Putamen (tissue), 1 donor: ENCODE measurements at regions not wholly inside any gene's neighbourhood (a gene's known extent, or its start where the extent isn't known, plus 50 kb on each side); places are given as distances from the start of the nearest gene placed in this dataset.
A peak's percentile ranks its signal among the peaks of the same experiment; 100 is the strongest.
"Not testable (repeated sequence)": the region's sequence is repeated elsewhere in the genome, so short reads cannot be mapped to it uniquely, and the experiment has no call there.

Source experiments
- DNase-seq: peaks from one replicate; pipeline ENCODE4 v3.0.0-alpha.2; 2016; ENCODE audit warnings: low spot score

DNA sequence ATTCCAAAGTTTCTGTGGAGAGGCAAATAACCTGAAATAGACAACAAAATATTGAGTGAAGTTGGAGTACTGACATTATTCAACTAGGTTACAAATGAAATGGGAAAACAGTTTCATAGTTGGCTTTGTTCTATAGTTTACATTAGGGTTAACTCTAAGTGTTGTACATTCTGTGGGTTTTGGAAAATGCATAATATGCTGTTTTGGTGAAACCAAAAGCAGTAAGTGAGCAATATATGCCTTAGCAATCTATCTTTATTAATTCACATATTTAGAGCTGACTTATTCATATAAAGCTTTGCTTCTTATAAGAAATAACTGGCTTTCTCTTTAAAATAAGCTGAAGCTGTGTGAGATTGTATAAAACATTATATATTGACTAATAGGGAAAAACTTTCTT is 157.5 kb upstream of the AHI1 start:
- DNase-seq = no peak

DNA sequence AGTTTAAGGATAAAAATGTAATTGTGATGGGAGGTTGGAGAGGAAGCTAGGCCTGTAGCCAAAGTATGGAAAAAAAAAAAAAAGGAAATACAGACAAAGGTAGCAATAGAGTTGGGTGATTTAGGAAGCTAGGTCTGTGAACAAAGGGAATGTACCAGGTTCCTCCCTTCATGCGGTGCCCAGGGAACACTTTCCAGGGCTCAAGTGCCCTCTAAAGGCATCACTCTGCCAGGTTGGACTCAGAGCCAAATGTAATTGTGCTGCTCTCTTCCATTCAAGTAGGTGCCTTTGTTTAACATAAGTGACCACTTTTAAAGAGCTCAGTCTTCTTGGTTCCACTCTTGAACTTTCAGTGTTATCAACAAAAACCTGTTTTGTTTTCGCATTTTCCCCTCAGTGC is 159.7 kb upstream of the AHI1 start:
- DNase-seq = no peak

DNA sequence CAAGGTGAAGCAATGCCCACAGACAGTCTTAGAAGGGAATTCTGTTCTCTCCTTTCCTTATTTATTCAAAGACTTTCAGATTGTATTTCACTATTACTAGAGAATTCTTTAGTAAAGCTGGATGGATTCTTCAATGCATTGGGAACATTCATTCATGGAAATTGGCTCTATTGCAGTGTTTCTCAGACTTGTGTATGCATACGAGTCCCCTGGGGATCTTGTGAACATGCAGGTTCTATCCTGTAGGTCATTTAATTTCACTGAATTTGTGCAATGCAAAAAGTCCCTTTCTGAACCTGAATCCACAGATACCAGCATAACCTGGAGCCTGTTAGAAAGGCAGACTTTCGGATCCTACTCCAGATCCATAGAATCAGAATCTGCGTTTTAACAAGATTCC is 160.9 kb upstream of the AHI1 start:
- DNase-seq = no peak

DNA sequence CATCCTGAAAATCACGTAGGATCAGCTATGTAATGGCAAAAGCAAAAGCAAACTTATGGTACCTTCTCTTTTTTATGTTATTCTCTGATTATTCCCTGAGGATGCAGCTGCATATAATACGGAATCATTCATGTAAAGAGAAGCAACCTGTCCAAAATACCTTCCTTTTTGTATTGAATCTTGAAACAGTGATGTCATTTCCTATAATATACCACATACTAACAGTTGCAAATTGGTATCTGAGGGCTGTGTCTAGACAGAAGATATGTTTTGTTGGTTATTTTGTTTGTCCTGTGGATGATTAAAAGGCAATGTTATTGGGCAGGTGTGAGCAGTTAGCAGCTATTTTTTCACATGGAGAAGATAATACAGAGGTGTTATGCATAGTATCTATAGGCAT is 161.4 kb upstream of the AHI1 start:
- no peak for DNase-seq

DNA sequence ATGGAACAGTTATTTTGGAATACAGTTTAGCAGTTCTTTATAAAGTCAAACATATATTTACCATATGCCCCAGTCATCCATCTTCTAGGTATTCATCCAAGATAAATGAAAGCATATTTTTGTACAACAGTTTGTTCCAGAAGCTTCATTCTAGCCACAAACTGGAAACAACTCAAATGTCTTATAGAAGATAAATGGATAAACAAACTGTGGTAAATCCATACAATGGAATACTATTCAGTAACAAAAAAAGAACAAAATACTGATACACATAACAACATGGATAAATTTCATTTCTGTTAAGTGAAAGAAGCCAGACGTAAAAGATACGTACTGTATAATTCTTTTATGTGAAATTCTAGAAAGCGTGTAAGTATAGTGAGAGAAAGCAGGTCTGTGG is 167.0 kb upstream of the AHI1 start:
- DNase-seq = no peak

DNA sequence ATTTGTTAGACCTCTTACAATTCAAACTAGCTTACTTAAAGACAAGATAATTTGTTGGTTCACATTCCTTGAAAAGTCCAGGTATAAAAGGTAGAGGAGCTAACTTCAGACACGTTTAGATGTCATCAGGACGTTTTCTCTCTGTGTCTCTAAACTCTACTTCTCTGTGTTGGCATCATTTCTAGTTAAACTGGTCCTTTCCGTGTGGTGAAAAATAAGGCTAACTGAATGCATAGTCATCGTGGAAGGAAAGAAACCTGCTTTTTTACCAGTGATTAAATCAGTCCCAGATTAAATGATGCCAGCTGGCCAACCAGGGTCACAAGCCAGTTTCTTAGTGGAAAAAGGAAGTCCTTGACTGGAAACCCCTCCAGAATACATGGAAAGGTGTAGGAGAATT is 168.4 kb upstream of the AHI1 start:
- DNase-seq = no peak

DNA sequence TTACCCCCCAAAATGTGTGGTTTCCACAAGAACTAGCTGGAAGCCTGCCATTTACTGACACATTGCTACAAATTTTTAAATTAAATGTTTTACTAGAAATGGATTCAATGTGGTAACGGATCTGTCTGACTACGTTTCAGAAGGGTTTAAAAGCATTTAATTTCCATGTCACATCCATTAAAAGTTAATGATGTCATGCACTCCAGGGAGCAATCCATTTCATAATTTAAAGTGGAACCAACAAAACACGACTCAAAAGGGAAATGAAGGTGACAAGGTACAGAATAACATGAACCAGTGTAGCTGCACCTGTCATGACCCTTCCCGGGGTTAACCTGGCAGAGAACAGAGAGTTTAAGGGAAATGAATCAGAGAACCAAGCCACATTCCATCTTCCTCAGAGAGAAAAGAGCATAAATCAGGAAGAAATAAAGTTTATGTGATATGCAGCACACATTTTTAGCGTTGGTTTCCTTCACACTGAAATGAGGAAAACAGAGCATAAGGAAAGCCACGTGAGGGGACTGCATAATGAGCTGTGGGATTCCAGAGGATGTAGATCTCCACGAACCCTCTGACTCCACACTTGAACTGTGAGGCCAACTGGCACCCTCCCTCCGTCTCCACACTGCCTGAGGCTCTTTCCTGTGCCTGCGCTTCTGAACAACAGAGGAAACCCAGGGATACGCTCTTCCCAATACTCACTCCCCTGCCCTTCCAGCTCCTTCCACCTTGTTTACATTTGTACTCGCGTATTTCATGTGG is 170.3 kb upstream of the AHI1 start:
- DNase-seq = no peak

DNA sequence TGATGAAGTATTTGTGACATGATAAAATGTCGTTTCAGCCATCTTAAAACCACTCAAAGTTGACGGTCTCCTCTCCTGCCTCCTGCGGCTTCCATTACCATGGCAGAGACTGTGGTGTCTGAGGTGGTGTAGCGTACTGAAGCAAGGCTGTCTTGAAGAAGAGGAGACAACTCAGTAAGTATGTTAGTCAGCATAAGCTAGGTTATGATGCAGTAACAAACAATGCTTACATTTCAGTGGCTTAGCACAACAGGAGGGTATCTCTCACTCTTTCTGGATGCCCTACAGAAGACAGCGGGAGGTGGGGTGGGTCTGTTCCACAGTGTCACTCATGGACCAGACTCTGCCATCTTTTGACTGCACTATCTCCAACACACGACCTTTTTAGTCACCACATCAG is 174.7 kb upstream of the AHI1 start:
- DNase-seq = no peak

DNA sequence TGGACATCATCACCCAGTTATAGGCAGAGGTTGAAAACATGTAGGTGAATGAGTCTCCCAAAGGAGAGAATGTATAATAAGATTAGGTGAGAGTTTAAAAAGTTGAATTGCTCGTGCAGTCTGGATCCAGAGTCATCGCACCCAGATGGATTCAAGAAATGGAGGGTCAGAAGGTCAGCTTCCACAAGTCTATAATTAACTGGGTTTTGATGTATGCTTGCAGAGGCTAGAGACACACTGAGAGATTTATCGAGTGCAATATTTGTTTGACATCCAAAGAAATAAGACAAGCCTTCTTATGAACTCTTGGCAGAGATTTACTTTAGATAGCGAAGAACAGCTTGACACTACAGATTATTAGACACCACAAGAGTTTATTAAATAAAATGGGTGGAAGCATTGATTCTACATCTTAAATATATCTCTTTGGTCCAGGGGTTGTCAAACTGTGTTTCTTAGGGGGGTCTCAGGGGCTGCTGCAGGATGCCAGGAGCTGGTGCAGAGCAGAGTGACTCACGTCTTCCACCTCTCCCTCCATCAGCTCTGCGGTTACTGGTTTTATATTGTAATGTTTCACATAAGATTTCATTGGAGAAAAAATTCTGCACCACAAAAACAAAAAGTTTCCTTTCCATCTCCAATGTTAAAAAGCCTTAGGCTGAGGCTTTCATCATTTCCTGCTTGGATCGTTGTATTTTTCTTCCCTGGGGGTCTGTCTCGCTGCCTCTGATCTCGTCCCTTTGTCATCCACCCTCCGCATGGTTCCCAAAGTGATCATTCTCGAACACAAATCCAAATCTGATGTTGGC is 176.2 kb upstream of the AHI1 start:
- DNase-seq = no peak

DNA sequence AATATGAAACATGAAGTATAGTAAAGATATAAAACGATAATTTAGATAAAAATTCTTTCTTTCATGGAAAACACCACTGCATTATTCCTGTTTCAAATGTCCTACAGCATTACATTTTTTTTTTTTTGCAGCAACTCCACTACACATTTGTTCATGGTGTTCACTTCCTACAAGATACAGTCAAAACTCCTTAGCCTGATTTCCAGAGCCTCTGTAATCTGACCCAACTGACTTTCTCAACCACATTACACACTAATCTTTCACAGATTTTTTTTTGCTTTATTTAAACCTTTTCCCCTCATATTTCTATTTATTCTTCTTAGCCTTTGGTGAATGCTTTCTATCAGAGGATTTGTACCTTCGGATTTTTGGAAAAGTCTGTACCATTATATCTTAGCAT is 176.5 kb upstream of the PDE7B start:
- no peak for DNase-seq

DNA sequence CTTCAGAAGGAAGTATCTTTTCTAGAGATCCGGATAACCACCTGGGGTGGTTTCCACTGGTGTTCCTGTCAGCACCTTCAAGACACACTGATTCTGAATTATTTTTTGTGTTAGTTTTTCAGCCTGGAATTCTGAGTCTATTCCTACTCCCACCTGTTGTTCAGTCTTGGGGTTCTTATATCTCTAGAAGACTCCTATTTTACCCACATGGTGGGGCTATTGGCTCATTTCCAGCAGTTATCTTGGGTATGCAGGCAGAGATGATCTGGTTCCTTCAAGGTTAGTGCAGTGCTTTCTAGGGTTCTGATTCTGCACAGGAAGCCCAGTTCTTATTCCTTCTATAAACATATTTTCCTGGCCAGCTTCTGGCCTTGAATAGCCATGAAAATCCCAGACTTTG is 175.6 kb upstream of the PDE7B start:
- DNase-seq = peak; percentile 67

DNA sequence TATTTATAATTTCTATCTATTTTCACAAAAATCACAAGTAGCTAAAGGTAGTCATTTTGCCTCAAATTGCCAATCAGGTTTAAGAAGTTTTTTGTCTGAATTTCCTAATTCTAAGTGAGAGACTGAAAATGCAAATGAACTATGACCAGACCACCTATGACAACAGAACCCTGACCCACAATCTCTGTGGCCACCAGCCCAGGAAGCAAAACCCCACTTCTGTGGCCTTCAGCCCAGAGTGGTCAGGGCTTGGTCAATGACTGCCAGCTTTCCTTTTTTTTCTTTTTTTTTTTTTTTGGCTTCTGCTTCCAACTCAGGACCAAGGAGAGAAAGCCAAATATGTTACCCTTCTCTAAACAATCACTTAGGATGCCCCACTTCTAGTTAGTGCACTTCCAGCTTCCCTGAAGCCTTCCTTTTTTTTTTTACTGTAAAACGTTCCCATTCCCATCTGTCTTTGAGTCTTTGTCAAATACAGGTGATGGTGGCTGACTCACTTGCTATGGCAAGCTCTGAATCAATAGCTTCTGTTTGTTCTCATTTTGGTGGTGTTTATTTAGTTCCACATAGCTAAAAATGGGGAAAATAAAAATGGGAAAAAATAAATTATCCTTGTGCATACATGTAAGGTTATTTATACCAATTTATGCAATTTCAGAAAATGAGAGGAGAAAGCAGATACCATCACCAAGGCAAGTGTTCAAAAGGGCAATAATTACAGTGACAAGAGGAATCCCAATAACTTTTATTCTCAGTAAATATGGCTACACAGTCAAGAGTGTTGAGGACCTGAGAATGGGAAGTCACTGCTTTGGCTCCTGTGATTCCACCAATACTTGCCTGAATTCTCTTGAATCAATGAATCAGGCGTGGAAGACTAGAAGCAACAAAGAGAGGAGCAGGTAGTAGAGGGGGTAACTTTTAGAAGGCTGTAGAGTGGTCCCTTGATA is 170.3 kb upstream of the PDE7B start:
- no peak for DNase-seq

DNA sequence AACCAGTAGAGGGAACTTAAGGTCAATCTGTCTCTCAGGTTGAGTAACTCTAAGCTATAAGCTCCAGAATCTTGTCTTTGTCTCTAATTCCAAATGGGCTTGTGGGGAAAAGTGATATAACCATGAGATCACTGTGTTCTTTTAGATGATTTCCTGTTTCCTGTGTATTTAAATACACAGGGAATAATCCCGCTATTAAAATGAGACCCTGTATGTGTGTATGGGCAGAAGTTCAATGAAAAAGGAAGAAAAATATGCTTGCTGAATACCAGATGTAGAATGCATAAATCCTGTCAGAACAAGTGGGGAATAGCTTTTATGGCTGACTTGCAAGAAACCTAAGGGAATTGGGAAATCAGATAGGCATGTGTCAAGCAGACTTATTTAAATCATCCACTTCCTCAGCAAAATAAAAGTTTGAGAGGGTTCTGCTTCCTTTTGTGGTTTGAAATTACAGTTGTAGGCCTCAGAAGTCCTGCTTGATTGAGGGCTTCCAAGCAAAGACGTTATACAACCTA is 164.7 kb upstream of the PDE7B start:
- no peak for DNase-seq

DNA sequence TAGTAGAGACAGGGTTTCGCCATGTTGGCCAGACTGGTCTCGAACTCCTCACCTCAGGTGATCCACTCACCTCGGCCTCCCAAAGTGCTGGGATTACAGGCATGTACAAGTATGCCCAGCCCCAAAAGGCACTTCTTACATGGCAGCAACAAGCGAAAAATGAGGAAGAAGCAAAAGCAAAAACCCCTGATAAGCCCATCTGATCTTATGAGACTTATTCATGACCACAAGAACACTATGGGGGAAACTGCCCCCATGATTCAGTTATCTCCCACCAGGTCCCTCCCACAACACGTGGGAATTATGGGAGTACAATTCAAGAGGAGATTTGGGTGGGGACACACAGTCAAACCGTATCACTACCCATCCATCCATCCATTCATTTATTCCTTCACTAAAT is 163.0 kb upstream of the PDE7B start:
- DNase-seq = not testable (repeated sequence)

DNA sequence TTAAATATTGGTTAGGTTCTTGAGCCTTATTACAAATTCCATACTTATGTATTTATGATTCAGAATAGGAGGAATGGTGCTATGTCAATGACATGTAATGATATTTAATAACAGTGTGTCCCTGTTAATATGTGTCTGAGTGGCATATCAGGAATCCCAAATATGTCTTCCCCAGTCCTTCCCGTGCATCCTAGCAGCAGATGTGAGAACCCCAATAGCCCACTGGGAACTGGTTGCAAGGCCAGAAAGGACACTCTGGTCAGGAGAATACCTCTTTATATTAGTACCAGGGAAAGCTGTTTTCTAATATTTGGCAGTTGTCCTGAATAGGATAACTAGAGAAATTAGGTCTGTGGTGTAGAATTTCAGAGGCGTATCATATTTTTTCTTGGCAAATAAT is 159.1 kb upstream of the PDE7B start:
- no peak for DNase-seq

DNA sequence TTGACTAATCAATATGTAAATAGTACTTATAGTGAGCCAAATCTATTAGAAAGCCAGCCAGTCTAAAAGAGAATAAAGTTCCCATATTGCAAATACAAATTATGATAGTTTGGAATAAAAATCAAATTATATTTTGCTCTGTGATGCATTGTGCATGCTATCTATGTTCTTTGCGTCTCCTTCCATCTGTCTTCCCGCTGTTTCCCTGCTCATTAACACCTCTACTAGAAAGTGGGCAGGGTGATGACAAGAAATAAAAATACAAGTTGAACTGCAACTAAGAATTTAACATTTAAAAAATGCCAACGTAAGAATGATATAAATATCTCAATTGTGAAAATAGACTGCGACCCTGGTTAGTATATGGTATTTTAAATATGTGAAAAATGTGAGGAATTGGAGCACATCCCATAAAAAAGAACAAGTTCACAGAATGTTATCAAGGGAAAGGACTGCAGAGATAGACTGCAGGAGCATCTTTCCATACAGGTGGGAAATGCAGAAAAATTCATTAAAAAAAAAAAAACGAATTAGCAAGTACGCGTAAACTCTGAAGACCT is 157.6 kb upstream of the PDE7B start:
- no peak for DNase-seq

DNA sequence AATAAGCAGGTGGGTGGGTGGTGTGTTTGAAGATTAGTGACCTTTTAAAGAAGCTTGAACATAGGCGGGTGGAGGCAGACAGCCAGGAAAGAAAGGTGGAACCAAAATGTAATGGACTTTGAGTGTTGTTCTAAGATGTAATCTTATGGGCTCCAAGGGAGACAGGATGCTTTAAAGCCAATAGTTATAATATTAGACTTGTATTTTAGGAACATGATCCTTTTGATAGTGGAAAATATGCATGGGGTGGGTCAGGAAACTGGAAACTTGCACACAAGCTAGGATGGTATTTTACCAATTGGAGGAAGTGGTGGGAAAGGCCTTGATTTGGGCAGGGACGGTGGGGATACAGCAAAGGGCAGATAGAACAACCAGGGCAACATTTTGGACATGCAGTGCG is 151.8 kb upstream of the PDE7B start:
- DNase-seq = no peak

DNA sequence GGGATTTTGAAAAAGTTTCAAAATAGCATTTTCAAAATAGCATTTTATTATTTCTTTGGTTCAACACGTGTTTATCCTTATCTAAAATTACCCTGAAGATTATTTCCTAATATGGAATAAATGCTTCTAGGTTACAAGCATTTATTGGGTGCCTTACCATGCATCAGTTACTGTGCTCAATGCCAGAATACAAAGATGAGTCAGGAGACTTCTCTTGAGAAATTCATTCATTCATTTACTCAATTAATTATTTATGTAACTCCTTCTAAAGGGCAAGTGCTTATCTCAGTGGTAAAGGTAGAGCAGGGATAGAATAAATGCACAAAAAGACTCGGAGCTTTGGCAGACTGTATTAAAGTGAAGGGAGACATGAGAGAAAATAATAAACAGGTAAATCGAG is 150.1 kb upstream of the PDE7B start:
- DNase-seq = no peak

DNA sequence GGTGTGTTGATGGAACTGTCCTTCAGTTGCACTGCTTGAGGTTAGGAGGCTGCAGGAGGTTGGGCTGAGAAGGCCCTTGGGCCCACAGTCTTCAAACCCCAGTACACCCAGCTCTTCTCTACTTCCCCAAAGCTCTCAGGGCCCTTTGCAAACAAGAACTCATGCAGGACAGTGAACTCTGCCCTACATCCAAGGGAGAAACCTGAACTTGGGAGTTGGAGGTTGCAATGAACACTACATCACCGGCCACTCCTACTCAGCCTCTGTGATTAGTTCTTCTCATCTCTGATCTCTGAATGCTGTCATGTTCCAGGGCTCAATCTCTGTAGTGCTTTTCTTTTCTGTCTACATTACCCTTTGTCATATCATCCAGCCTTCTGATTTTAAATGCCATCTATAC is 148.5 kb upstream of the PDE7B start:
- no peak for DNase-seq

DNA sequence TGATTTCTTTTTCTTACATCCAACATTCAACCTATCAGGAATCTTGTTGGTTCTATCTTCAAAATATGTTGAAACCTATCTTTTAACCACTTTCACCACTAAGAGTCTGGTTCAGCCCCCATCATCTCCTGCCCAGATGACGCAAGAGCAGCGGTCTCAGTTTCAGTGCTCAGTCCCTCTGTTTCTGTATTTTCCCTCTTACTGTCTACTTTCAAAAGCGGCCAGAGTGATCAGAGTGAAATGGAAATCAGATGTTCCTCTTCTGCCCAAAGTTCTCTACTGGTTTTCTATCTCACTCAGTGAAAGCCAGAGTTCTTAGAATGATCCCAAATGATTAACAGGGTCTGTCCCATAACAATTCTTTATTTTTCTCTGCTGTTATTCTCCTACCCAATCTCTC is 147.9 kb upstream of the PDE7B start:
- no peak for DNase-seq

DNA sequence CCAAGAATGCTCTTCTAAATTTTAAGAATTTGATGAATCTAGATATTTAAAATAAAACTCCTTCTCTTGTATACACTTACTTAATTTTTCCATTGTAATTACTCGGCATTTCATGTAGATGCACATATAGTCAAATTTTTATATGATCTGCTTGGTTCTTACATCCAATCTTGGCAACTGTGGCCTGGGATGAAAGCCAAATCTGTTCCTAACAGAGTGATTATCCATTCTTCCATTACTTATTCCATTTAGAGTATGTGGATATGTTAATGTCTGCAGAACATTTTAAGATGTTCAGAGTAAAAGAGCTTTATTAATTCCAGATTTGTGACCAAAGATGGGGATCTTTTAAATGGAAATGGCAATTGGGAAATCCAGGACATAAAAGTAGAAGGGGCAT is 144.1 kb upstream of the PDE7B start:
- no peak for DNase-seq

DNA sequence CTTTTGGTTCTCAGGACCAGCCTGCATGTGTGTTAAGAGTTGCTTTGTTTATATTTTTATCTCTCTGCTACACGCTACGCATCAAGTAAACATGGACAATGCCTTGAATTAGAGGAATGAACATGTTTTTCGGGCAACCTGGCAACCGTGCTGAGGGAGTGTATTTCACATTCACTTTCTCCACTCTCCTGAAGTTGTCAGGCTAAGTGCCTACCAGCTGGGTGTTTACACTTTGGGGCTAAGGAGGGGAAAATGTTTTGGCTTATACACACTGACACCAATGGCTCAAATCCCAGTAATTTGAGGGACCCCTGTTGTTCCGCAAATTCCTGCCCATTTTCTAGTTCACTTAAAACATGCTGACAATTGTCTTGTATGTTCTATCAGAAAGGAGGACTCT is 141.5 kb upstream of the PDE7B start:
- DNase-seq = no peak
